Tibial artery (tissue), 4 donors: ENCODE measurements at regions not wholly inside any gene's neighbourhood (a gene's known extent, or its start where the extent isn't known, plus 50 kb on each side); places are given as distances from the start of the nearest gene placed in this dataset.

Source experiments
- DNase-seq, 2 donors: peaks; one replicate each; pipeline ENCODE4 v3.0.0-alpha.2; 2019
- H3K27ac ChIP-seq, 2 donors: fragments of 200-600 bp; sonication (generic) in 1 of 2; 1 replicate in 1 of 2; 2 replicates in 1 of 2; pipeline ENCODE4 v1.5.1; 2018 to 2019; ENCODE audit warnings: mild to moderate bottlenecking in 1 of 2
- H3K27me3 ChIP-seq, 2 donors: fragments of 200-600 bp; sonication (generic) in 1 of 2; one replicate each; pipeline versions ENCODE4 v1.5.1 to v1.6.0; 2016 to 2019
- H3K36me3 ChIP-seq, 3 donors: fragments of 200-600 bp; sonication (generic) in 2 of 3; one replicate each; pipeline ENCODE4 v1.5.1; 2016 to 2019; ENCODE audit warnings: mild to moderate bottlenecking in 2 of 3
- H3K4me1 ChIP-seq, 4 donors: fragments of 200-600 bp; sonication (generic) in 2 of 4; 1 replicate in 3 of 4; 2 replicates in 1 of 4; pipeline ENCODE4 v1.5.1; 2016 to 2019
- H3K4me3 ChIP-seq, 2 donors: fragments of 200-600 bp; sonication (generic) in 1 of 2; 1 replicate in 1 of 2; 2 replicates in 1 of 2; pipeline ENCODE4 v1.5.1; 2018 to 2019; ENCODE audit warnings: mild to moderate bottlenecking in 2 of 2
- H3K9me3 ChIP-seq, 3 donors: fragments of 200-600 bp; sonication (generic) in 1 of 3; one replicate each; pipeline ENCODE4 v1.5.1; 2016 to 2019
- intact Hi-C: fragments of 100-400 bp; cut with DNase I; formaldehyde crosslinking; loops from one replicate; pipeline ENCODE4 v1.15.0; 2023; ENCODE audit warnings: low total_unique reads
- TF ChIP-seq, protein P1 (sequence below), 2 experiments: fragments of 200-600 bp in 1 of 2; fragments of 450-650 bp in 1 of 2; IDR thresholded peaks; one replicate each; pipeline ENCODE4 v1.5.1; 2017 to 2019; ENCODE audit warnings: antibody characterized with exemption in 2 of 2, mild to moderate bottlenecking in 1 of 2, moderate library complexity in 1 of 2

DNA sequence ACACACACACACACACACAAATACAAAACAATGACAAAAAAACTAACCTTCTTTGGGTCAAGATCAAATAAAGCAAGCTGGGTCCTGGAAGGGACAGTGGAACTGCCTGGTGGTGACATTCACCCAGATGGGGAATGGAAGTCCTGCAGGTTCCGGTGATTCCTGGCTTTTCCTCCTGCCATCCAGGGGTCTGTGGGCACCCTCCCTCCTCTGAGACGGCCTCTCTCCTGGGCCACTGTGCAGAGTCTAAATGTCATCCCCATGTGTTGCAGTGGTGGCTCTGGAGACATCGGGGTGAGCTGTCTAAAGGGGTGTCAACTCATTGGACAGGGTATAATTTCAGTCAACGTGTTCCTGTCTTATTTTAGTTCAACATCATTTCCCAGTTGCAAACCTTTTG is 248.2 kb downstream of the ZNF536 start:
- Histone ChIP-seq H3K4me1 (no peaks in the 10 kb centered on the region), H3K27ac (no peak overlapping the region), H3K36me3 (no peaks in the 10 kb centered on the region), H3K4me3 (no peak overlapping the region), H3K27me3 (no peaks in the 10 kb centered on the region), H3K9me3 (peaks cover 0 to 15% (median 8%) of the 10 kb centered on the region in 3 donors)
- TF ChIP-seq, protein P1, sequence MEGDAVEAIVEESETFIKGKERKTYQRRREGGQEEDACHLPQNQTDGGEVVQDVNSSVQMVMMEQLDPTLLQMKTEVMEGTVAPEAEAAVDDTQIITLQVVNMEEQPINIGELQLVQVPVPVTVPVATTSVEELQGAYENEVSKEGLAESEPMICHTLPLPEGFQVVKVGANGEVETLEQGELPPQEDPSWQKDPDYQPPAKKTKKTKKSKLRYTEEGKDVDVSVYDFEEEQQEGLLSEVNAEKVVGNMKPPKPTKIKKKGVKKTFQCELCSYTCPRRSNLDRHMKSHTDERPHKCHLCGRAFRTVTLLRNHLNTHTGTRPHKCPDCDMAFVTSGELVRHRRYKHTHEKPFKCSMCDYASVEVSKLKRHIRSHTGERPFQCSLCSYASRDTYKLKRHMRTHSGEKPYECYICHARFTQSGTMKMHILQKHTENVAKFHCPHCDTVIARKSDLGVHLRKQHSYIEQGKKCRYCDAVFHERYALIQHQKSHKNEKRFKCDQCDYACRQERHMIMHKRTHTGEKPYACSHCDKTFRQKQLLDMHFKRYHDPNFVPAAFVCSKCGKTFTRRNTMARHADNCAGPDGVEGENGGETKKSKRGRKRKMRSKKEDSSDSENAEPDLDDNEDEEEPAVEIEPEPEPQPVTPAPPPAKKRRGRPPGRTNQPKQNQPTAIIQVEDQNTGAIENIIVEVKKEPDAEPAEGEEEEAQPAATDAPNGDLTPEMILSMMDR (IDR thresholded peaks at IDR 0.05), result no peak
- no peak for DNase-seq
- intact Hi-C loops, result no loop called here

DNA sequence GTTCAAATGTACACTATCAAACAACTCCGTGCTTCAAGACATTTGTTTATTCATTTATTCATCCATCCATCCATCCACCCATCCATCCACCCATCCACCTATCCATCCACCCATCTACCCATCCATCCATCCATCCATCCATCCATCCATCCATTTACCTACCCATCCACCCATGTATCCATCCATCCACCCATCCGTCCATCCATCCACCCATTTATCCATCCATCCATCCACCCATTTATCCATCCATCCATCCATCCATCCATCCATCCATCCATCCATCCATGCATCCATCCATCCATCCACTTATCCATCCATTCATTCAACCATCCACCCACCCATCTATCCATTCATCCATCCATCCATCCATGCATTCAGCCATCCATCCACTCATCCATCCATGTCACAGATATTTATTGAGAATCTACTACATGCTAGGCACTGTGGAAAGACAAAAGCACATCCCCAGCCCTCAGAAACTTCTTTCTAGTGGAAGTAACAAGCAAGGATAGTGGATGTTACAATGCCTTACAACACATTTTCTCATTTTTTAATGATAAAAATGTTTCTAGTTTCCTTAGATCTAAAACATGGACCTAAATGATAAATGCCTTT is 237.6 kb downstream of the ZNF536 start:
- Histone ChIP-seq H3K27me3 (no peaks in the 10 kb centered on the region), H3K4me1 (no peaks in the 10 kb centered on the region), H3K27ac (no peak overlapping the region), H3K36me3 (no peaks in the 10 kb centered on the region), H3K9me3 (no peaks in the 10 kb centered on the region), H3K4me3 (no peak overlapping the region)
- DNase-seq, result no peak
- intact Hi-C loops, result no loop called here
- TF ChIP-seq, protein P1 (IDR thresholded peaks at IDR 0.05), result no peak

DNA sequence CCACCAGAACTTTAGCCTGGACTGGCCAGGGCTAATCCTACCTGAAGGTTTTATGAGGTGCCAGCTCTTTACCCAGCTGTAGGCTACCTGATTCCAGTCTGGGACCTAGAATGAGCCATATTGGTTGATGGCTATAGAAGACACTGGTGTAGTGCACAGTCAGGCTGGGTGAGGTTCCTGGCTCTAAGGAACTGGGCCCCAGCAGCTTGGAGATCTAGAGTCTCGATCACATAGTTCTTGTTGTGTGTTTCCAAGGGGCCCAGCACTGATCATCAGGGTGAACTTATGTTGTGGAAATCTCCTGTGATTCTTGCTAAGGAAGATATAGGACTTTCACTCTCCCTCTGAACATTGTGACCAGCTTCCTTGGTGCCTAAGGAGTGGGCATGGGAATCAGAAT is 236.3 kb downstream of the ZNF536 start:
- Histone ChIP-seq H3K36me3 (no peaks in the 10 kb centered on the region), H3K9me3 (no peaks in the 10 kb centered on the region), H3K4me3 (no peak overlapping the region), H3K27ac (no peak overlapping the region), H3K27me3 (no peaks in the 10 kb centered on the region), H3K4me1 (no peaks in the 10 kb centered on the region)
- no peak for DNase-seq
- intact Hi-C loops, result no loop called here
- TF ChIP-seq, protein P1 (IDR thresholded peaks at IDR 0.05), result no peak
